ENCODE measurements at regions not wholly inside any gene's neighbourhood (a gene's known extent, or its start where the extent isn't known, plus 50 kb on each side); places are given as distances from the start of the nearest gene placed in this dataset.

GRCh38 chr9:2324742-2325141 is 296.8 kb upstream of the VLDLR start:
- no peak for TF ChIP-seq POLR2A (IDR thresholded peaks at IDR 0.05)
- TF ChIP-seq CTCF (IDR thresholded peaks at IDR 0.05), result no peak
- no peak for TF ChIP-seq POLR2AphosphoS5 (IDR thresholded peaks at IDR 0.05)
- TF ChIP-seq EP300 (IDR thresholded peaks at IDR 0.05; ENCODE audit: low read depth), result no peak

Data from transverse colon (tissue), 4 donors.